Prostate gland (tissue), 2 donors: ENCODE measurements at regions not wholly inside any gene's neighbourhood (a gene's known extent, or its start where the extent isn't known, plus 50 kb on each side); places are given as distances from the start of the nearest gene placed in this dataset.

Experiments used
- CTCF ChIP-seq, 4 experiments: fragments of 200-600 bp in 2 of 4; fragments of 450-650 bp in 2 of 4; sonication (generic) in 2 of 4; IDR thresholded peaks; 1 replicate in 3 of 4; 2 replicates in 1 of 4; pipeline ENCODE4 v1.5.1; 2016 to 2019; ENCODE audit warnings: antibody characterized with exemption in 4 of 4, mild to moderate bottlenecking in 2 of 4, moderate library complexity in 2 of 4
- POLR2A ChIP-seq: fragments of 450-650 bp; IDR thresholded peaks from one replicate; pipeline ENCODE4 v1.6.1; 2016; ENCODE audit warnings: antibody characterized with exemption, mild to moderate bottlenecking

GRCh38 chr2:58473165-58473564, 232.0 kb upstream of the FANCL start:
- TF ChIP-seq POLR2A (no peak), CTCF (IDR thresholded peaks at IDR 0.05) (no peak)
